ENCODE measurements at regions not wholly inside any gene's neighbourhood (a gene's known extent, or its start where the extent isn't known, plus 50 kb on each side); places are given as distances from the start of the nearest gene placed in this dataset.

GRCh38 chr13:69108486-69108885 is 999.1 kb upstream of the ATXN8OS start:
- TF ChIP-seq CTCF (IDR thresholded peaks at IDR 0.05; ENCODE audit: low read length) (no peak), EZH2 (optimal IDR thresholded peaks at IDR 0.05; ENCODE audit: low read depth, low read length) (no peak), EZH2phosphoT487 (IDR thresholded peaks at IDR 0.05; ENCODE audit: low read length) (no peak)
